Activated naive CD8-positive, alpha-beta T cell treated with anti-CD3 and anti-CD28 coated beads for 36 hours (primary cell): ENCODE measurements at regions not wholly inside any gene's neighbourhood (a gene's known extent, or its start where the extent isn't known, plus 50 kb on each side); places are given as distances from the start of the nearest gene placed in this dataset.
"Not testable (repeated sequence)": the region's sequence is repeated elsewhere in the genome, so short reads cannot be mapped to it uniquely, and the experiment has no call there.

Experiments
- DNase-seq: peaks from one replicate; pipeline ENCODE4 v3.0.0; 2021
- H3K27ac Mint-ChIP-seq: one replicate; pipeline ENCODE4 v1.8.0; 2022; ENCODE audit warnings: mild to moderate bottlenecking, moderate library complexity, mixed read lengths
- H3K27me3 Mint-ChIP-seq: one replicate; pipeline ENCODE4 v1.8.0; 2022; ENCODE audit warnings: mild to moderate bottlenecking, mixed read lengths
- H3K36me3 Mint-ChIP-seq: one replicate; pipeline ENCODE4 v1.8.0; 2021; ENCODE audit warnings: mild to moderate bottlenecking, mixed read lengths
- H3K4me1 Mint-ChIP-seq: one replicate; pipeline ENCODE4 v1.8.0; 2021; ENCODE audit warnings: mixed read lengths
- H3K4me3 Mint-ChIP-seq: one replicate; pipeline ENCODE4 v1.8.0; 2022; ENCODE audit warnings: mild to moderate bottlenecking, moderate library complexity, mixed read lengths
- H3K9me3 Mint-ChIP-seq: one replicate; pipeline ENCODE4 v1.8.0; 2022; ENCODE audit warnings: mixed read lengths

DNA sequence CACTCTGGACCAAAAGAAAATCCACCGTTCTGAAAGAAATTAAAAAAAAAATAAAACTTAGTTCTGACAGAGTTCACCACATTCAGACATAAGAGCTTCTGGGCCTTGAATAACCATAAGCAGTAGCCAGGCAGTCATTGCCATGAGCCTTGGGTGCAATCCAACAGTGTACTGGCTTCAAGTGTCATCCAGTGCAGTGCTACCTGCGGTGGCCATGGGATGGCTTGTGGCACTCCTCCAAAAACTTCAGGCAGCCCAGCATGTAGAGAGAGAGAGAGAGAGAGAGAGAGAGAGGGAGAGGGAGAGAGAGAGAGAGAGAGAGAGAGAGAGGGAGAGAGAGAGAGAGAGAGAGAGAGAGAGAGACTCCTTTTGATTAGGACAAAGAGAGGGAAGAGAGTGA is 208.5 kb downstream of the SPIN4 start:
- H3K27me3 Mint-ChIP-seq, H3K27ac Mint-ChIP-seq, DNase-seq, H3K4me1 Mint-ChIP-seq, H3K36me3 Mint-ChIP-seq, H3K4me3 Mint-ChIP-seq, H3K9me3 Mint-ChIP-seq: not testable (repeated sequence)

DNA sequence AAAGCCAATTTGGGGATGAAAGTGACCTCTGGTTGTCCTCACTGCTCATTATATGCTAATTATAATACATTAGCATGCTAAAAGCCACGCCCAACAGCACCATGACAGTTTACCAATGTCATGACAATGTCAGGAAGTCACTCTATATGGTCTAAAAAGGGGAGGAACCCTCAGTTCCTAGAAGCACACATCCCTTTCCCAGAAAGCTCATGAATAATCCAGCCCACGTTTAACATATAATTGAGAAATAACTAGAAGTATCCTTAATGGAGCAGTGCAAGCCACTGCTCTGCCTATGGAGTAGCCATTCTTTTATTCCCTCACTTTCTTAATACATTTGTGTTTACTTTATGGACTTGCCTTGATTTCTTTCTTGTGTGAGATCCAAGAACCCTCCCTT is 215.3 kb downstream of the SPIN4 start:
- H3K27me3 Mint-ChIP-seq, H3K27ac Mint-ChIP-seq: not testable (repeated sequence)

DNA sequence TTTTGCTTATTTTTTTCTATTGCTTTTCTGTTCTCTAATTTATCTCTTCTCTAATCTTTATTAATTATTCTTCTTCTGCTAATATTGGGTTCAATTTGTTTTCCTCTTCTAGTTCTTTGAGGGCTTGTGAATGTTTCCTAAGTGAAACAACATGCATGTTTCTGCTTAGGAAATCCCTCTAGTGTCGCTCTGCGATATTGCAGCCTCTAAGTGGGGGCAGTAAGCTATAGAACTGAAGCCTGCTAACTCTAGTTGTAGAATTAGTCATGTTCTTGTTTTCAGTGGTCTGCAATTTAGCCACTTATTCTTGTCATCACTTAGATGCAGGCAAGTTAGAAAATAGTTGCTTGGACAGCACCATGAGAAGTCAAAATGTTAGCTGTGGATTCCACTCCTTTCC is 222.6 kb downstream of the SPIN4 start:
- Mint-ChIP-seq H3K27me3 (no peaks in the 10 kb centered on the region), H3K4me3 (no peak overlapping the region), H3K36me3 (no peaks in the 10 kb centered on the region), H3K9me3 (no peaks in the 10 kb centered on the region), H3K4me1 (no peaks in the 10 kb centered on the region), H3K27ac (no peak overlapping the region)
- no peak for DNase-seq

More for the DNA sequence above, 215.3 kb downstream of the SPIN4 start:
- H3K9me3 Mint-ChIP-seq, DNase-seq, H3K4me1 Mint-ChIP-seq, H3K4me3 Mint-ChIP-seq, H3K36me3 Mint-ChIP-seq: not testable (repeated sequence)

DNA sequence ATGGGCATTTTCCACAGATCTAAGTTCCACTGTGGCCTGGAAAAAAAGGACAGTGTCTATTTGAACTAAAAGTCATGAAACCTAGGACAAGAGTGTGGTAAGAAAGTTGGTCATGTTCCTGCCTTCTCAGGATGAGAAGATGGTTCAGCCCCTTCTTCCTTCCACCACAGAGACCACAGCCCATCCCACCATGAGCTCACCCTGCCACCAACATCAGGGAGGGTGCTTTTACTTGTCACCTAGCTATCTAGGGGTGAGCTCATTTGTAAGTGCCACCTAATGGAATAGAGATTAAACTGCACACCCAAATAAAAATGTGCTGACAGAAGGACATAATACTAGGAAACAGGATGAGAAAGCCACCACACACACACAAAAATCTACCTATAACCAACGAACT is 235.9 kb downstream of the SPIN4 start:
- Mint-ChIP-seq H3K4me1 (no peaks in the 10 kb centered on the region), H3K36me3 (no peaks in the 10 kb centered on the region), H3K27ac (no peak overlapping the region), H3K27me3 (no peaks in the 10 kb centered on the region), H3K9me3 (no peaks in the 10 kb centered on the region), H3K4me3 (no peak overlapping the region)
- DNase-seq = no peak

DNA sequence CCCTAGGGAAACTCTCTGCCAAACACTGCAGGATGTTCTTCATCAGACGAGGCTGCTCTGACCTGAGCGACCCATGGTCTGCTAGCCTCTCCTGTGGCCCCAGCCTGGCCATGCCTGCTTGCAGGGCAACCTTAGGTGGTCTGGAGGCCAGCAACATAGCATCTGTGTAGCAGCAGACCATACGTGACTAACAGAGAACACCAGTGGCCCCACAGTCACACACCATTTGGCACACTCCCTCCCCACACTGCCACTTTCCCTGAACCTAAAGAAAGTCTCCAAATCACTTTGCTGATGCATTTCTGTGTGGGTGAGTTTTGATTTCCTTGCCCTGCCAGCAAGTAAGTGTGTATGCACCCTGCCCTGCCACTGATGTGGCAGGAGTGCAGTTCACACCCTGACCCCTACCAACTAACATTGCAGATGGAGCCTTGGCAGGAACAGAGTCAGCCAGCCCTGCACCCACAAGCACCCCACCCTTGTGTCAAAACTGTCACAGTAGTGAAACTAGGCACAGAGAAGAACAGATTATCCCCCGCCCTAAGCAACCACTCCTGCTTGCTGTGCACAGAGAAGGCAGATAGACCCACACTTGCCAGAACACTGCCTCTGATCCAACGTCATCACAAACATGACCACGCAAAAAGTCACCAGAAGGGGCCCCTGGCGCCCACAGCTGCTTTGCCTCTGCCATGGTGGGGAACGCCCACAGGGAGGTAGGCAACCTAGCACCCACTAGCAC is 249.1 kb downstream of the SPIN4 start:
- no peaks in the 10 kb centered on the region for H3K9me3 Mint-ChIP-seq
- no peaks in the 10 kb centered on the region for H3K27me3 Mint-ChIP-seq
- no peak overlapping the region for H3K4me3 Mint-ChIP-seq
- H3K4me1 Mint-ChIP-seq = no peaks in the 10 kb centered on the region
- H3K27ac Mint-ChIP-seq = no peak overlapping the region
- H3K36me3 Mint-ChIP-seq = no peaks in the 10 kb centered on the region
- no peak for DNase-seq

DNA sequence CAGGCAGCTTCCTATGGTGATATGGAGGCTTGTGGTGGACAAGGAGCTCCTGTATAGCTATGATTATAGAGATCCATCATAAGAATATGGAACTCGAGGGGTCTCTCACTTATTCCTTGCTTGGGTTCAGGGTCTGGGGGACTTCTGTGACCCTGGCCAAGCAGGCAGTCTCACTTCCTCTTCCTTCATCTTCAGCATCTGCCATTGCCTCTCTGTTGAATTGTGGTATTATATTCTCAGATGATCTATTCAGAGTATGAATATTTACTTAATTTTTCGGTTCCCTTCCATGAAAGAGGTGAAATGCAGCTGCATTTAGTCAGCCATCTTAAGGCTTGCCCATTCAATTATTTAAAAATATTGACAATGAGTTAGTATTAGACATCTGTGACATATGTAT is 292.9 kb downstream of the SPIN4 start:
- DNase-seq = no peak
- H3K36me3 Mint-ChIP-seq = no peaks in the 10 kb centered on the region
- no peak overlapping the region for H3K27ac Mint-ChIP-seq
- H3K4me1 Mint-ChIP-seq = no peaks in the 10 kb centered on the region
- no peak overlapping the region for H3K4me3 Mint-ChIP-seq
- H3K9me3 Mint-ChIP-seq = peaks cover 2% of the 10 kb centered on the region
- H3K27me3 Mint-ChIP-seq = no peaks in the 10 kb centered on the region

DNA sequence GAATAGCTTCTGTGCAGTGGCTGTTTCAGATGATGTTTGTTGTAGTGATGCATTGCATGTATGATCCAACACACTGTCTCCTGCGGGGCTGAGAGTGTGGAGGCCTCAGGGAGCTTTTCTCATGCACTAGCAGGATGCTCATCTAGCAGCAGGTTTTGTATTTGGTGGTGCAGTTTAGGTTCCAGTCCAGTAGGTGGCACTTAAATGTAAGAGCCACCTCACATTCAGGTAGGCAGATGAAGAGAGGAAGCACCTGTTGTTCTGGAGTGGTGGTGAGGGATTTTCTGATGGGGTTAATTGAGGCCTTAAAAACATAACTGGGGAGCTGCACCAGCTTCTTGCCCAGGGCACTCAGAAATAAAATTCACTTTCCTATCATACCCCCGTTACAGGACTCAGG is 300.9 kb downstream of the SPIN4 start:
- H3K9me3 Mint-ChIP-seq = no peaks in the 10 kb centered on the region
- no peak overlapping the region for H3K4me3 Mint-ChIP-seq
- no peaks in the 10 kb centered on the region for H3K36me3 Mint-ChIP-seq
- no peak for DNase-seq
- no peak overlapping the region for H3K27ac Mint-ChIP-seq
- H3K27me3 Mint-ChIP-seq = no peaks in the 10 kb centered on the region
- H3K4me1 Mint-ChIP-seq = no peaks in the 10 kb centered on the region

DNA sequence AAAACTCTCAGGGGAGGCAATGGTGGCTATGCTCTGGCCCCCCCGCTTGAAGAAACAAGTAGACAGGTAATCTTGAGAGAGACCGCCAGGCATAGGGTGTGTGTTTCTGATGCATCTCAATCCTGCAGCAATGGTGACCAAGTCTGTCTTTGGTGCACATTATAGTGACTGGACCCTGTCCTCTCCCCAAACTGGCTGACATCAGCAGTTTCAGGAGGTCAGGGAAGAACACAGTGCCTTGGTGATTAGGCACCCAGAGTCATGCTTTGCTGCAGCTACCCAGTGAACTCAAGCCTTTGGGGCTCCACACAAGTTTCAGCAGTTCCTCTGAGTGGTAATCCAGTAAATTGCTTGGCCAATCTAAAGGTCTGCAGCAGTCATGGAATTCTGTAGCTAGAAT is 318.3 kb downstream of the SPIN4 start:
- no peaks in the 10 kb centered on the region for H3K4me1 Mint-ChIP-seq
- H3K27ac Mint-ChIP-seq = no peak overlapping the region
- no peaks in the 10 kb centered on the region for H3K27me3 Mint-ChIP-seq
- no peaks in the 10 kb centered on the region for H3K36me3 Mint-ChIP-seq
- no peak for DNase-seq
- no peak overlapping the region for H3K4me3 Mint-ChIP-seq
- peaks cover 1% of the 10 kb centered on the region for H3K9me3 Mint-ChIP-seq

DNA sequence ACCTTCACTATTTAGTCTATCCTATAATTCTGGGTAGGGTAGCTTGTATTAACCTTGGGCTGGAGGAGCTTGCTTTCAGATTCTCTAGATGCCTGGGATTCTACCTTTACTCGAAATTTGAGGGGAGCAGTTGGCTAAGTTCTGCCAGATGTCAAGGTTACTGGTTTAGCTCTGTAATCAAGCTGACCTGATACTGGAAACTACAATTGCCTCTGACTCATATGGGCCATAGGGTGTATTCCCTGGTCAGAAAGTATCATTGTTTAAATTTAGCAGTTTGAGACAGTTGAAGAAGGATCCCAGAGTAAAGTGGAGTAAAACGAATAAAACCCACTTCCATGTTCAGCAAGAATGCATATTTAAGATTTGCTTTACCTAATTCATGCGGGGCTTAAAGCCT is 337.6 kb downstream of the SPIN4 start:
- Mint-ChIP-seq H3K27ac (no peak overlapping the region), H3K27me3 (no peaks in the 10 kb centered on the region), H3K9me3 (peaks cover 1% of the 10 kb centered on the region), H3K4me1 (no peaks in the 10 kb centered on the region), H3K4me3 (no peak overlapping the region), H3K36me3 (peaks cover 1% of the 10 kb centered on the region)
- no peak for DNase-seq

DNA sequence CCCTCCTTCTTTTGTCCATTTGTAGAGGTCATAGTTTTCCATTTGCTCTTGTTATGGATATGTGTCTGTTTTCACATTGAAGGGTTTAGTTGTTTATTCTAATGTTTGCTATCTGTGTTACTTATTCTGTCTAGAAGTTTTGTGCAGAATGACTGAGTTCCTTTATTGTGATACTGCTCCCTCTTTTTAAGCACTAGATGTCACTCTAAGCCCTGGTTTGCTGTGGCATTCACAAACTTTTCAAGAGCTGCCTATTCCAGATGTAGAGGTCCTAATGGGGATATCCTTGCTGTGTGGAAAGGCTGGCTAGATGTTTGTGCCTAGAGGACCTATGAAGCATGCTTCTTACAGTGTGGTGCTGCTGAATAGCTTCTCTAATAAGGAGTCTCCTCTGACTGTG is 338.6 kb downstream of the SPIN4 start:
- H3K36me3 Mint-ChIP-seq = peaks cover 1% of the 10 kb centered on the region
- H3K9me3 Mint-ChIP-seq = peaks cover 1% of the 10 kb centered on the region
- H3K27me3 Mint-ChIP-seq = no peaks in the 10 kb centered on the region
- no peak overlapping the region for H3K27ac Mint-ChIP-seq
- H3K4me3 Mint-ChIP-seq = no peak overlapping the region
- no peaks in the 10 kb centered on the region for H3K4me1 Mint-ChIP-seq
- no peak for DNase-seq

DNA sequence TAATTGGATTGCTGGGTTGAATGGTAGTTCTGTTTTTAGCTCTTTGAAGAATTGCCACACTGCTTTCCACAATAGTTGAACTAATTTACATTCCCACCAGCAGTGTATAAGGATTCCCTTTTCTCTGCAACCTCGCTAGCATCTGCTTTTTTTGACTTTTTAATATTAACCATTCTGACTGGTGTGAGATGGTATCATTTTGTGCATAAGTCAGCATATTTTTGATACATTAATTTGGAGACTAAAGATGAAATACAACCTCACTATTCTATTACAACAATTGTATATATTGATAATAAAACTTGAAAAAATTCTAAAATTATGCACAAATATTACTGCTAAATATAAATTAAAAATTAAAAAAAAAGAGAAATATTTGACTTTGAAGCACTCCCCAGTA is 350.9 kb downstream of the SPIN4 start:
- H3K27ac Mint-ChIP-seq, DNase-seq, H3K36me3 Mint-ChIP-seq, H3K4me1 Mint-ChIP-seq, H3K9me3 Mint-ChIP-seq, H3K27me3 Mint-ChIP-seq, H3K4me3 Mint-ChIP-seq: not testable (repeated sequence)
